ENCODE measurements at regions not wholly inside any gene's neighbourhood (a gene's known extent, or its start where the extent isn't known, plus 50 kb on each side); places are given as distances from the start of the nearest gene placed in this dataset.

DNA sequence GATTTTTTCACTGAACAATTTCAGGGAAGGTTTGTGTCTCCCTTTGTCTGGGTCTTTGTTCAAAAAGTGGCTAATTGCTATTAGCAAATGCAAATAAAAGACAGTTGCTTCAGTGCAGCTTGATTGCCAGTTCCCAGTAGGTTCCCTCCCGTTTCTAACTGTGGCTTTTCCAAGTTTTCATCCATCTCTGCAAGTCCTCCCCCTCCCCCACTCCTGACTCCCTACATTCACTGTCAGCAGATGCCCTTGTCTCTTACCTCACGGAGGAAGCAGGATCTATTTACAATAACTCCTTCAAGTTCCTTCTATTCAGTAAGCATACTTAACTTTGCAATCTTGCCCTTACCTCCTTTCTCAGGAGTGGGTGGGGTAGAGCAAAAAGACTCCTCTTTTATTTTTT, 55.4 kb upstream of the SCEL start:
- no peak for DNase-seq

GRCh38 chr13:77479326-77479725, 56.2 kb upstream of the SCEL start:
- no peak for DNase-seq

DNA sequence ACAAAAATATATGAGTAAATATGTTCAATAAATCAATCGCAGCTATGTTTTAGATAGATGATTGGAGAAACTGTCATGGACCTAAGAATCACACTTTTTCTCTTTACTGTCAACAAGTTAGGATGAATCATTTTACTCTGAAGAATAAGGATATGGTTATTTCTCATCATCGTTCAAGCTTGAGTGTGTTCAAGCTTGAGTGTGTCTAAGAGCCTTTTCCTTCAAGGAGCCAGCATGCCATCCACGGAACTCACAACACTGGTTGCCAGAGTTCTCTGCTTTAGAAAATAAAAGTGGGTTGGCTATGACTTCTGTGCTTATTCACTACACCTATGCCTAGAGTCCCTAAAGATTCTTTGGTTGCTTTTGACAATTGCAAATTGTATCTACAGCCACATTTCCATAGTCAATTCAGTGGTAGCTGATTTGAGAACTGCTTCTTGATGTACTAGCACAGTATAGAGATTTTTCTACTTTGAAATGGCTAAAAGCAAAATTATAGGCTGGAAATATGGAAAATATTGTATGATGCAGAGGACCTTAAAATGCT, 58.1 kb upstream of the SCEL start:
- no peak for DNase-seq

DNA sequence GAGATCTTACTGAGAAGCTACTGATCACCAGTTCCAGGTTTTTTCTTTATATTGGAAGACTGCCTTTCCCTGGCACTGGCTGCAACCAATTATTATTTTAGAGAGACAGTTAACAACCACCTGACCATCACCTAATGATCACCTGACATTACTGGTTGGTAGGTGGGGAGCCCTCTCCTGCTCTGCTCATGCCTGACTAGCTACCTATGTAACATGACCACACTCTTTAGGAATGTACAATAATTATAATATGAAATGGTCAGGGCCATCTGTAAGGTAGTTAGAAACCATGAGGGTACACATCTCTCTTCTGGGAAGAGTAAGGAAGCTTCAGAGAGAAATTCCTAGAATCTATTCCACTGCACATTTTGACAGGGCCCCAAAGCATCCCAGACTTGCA, 59.0 kb upstream of the SCEL start:
- no peak for DNase-seq

DNA sequence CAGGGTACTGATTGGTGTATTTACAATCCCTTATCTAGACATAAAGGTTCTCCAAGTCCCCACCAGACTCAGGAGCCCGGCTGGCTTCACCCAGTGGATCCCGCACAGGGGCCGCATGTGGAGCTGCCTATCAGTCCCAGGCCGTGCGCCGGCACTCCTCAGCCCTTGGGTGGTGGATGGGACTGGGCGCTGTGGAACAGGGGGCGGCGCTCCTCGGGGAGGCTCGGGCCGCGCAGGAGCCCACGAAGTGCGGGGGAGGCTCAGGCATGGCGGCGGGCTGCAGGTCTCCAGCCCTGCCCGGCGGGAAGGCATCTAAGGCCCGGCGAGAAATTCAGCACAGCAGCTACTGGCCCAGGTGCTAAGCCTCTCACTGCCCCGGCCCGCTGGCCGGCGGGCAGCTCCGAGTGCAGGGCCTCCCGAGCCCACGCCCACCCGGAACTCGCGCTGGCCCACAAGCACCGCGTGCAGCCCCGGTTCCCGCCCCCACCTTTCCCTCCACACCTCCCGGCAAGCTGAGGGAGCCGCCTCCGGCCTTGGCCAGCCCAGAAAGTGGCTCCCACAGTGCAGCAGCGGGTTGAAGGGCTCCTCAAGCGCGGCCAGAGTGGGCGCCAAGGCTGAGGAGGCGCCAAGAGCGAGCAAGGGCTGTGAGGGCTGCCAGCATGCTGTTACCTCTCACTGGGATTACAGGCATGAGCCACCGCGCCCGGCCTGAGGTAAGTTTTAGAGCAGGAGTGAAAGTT, 60.0 kb upstream of the SCEL start:
- DNase-seq, result no peak

DNA sequence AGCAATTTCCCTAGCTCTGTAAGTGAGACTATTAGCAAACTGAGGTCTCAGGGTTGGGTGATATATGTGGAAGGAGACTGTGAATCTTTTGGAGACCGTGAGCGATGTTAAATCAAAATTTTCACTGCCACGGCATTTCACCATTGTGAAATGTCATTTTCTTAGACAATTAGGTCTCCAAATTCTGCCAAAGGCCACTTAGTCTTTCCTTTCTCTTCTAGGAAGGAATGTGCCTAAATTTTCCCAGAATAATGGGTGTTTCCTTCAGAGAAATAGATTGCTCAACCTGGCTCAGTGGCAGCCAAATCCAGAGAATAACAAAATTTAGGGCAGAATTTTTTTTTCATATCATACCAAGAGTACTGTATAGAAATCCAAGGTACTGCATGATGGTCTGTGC, 64.5 kb upstream of the SCEL start:
- DNase-seq, result no peak

GRCh38 chr13:77466753-77467422, 68.6 kb upstream of the SCEL start:
- no peak for DNase-seq

DNA sequence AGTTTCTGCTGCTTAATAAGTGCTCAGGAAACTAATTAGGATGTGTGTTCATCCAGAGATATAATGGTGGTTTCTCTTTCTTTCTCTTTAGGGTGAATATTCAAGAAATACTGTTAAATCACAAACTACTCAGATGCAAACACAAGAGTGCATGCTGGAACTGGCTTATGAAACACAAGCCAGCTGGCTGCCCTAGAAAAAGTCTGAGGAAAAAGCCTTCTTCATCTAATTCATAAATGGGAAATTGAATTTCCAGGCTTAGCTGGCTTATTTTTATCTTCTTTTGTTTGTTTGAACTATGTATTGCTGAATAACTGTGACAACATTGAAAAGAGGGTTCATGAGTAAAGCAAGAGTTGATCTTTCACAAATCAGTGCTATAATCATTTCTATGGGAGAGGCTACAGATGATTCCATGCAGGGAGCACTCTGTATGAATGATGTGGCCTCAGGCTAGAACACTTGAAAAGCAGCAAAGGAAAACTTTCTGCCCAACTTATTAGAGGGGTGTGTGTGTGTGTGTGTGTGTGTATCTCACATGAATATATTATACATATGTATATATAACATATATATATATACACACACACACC, 69.8 kb upstream of the SCEL start:
- DNase-seq, result no peak

GRCh38 chr13:77460195-77460594, 75.3 kb upstream of the SCEL start:
- no peak for DNase-seq

DNA sequence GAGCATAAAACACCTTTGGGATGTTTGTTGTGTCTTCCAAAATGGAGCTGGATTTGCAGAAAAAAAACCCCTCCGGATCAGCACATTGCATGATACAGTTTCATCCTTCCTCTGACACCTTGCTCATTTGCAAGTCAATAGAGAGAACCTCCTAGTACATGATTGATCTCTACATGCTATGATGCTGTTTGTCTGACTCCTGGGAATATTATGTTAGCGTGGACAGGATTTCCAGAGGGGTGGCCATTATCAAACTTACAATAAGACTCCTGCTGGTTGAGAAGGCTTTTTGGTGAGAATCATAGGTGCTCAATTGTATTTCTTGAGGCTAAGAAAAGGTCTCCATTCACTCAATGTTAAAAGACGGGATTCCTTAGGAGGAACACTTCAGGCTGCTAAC, 75.9 kb upstream of the SCEL start:
- no peak for DNase-seq

GRCh38 chr13:77458736-77459135, 76.8 kb upstream of the SCEL start:
- no peak for DNase-seq

DNA sequence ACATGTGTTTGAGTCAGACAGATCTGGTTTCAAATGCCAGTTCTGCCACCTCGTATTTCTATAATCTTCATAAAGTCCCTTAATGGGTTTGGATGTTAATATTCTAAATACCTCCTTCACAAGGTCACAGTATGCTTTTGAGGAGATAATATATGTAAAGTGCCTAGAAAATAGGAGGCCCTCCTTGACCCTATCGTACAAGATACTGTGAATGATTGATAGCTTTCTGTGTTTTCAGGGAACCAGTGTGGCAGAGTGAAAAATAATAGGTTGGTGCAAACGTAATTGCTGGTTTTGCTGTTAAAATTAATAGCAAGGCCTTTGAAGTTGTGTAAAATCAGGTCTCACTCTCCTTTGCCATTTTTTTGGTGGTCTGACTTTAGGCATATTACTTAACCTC, 77.5 kb upstream of the SCEL start:
- no peak for DNase-seq

DNA sequence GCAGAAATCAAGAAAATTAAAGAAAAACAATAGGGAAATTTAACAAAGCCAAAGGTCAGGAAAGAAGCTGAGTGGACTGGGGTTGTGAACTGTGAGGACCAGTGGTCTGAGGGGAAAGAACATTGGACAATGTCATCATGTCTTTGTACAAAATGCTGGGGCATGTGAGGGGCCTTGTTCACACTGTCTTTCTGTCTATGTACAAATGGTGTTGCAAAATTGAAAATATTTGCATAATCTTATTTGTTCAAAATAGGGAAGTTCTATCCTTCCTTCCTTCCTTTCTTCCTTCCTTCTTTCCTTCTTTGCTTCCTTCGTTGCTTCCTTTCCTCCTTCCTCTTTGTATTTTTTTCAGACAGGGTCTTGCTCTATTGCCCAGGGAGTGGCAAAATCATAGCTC, 79.2 kb upstream of the SCEL start:
- no peak for DNase-seq

DNA sequence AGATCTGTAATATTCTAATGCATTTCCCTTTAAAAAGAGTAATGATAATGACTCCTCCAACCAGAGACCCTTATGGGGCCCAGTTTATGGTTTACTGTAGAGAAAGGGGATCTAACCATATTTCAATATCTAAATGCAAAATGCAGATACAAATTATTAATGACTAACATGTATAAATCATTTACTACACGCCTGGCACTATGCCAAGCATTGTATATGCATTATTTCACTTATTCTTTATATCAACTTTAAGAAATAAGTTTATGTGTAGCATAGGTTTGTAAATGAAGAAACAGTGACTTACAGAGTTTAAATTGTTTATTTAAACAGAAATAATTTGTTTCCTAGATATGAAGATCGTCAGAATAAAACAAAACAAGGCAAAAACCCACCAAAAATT, 86.2 kb upstream of the SCEL start:
- no peak for DNase-seq

GRCh38 chr13:77448689-77449088, 86.8 kb upstream of the SCEL start:
- DNase-seq, result no peak

- DNase-seq, result no peak
Observed at GRCh38 chr13:77443511-77443910, 92.0 kb upstream of the SCEL start.

- DNase-seq, result no peak
Observed at GRCh38 chr13:77437267-77437666, 98.2 kb upstream of the SCEL start.

GRCh38 chr13:77434289-77434688, 101.2 kb upstream of the SCEL start:
- no peak for DNase-seq

GRCh38 chr13:77431449-77431848, 104.1 kb upstream of the SCEL start:
- no peak for DNase-seq

DNA sequence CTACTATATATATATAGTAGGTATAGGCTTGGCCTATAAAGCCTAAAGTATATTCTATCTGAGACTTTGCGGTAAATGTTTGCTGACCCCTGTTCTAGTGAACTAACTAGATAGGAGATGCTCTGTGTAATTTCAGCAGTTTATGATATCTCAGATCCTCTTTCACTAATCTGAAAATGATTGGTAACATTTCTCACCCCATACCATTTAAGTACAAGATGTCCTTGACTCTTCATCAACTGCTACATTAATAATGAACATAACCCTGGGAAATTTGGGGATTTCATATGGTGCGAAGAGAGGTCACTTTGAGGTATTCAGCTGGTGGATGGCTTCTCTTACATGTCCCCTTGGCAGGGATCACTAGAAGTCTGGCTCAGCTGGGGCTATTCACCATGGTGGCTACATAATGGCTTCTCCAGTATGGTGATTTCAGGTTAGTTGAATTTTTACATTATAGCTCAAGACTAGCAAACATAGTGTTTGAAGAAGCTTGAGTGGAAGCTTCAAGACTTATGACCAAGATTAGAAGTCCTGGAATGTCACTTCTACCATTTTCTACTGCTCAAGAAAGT, 103.6 kb upstream of the MYCBP2 start:
- DNase-seq, result no peak

GRCh38 chr13:77429320-77430142, 102.6 kb upstream of the MYCBP2 start:
- DNase-seq, result no peak

- no peak for DNase-seq
Observed at GRCh38 chr13:77425705-77426104, 98.8 kb upstream of the MYCBP2 start.

DNA sequence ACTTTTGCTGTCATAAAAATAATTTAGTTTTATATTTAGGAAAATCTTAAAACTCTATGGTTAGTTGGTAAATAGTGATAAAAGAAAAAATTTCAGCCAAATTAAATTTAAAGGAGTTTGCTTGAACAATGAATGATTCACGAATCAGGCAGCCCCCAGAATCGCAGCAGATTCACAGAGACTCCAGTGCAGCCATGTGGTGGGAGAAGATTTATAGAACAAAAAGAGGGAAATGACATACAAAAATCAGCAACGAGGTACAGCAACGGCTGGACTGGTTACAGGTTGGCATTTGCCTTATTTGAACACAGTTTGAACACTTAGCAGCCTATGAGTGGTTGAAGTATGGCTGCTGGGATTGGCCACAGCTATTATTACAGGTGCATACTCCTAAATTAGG, 96.4 kb upstream of the MYCBP2 start:
- no peak for DNase-seq
